CD4-positive, alpha-beta T cell (primary cell): ENCODE measurements at regions not wholly inside any gene's neighbourhood (a gene's known extent, or its start where the extent isn't known, plus 50 kb on each side); places are given as distances from the start of the nearest gene placed in this dataset.

Source experiments
- ATAC-seq: fragments of 200-7000 bp; cut with Tn5 transposase; one replicate; pipeline ENCODE4 v1.10.0; 2022; ENCODE audit warnings: mild to moderate bottlenecking; ENCODE audit not compliant: poor library complexity
- CTCF ChIA-PET: fragments of 350-600 bp; sonication (Branson Sonifier 250); formaldehyde crosslinking; loops from one replicate; lab custom pipeline; 2021; ENCODE audit warnings: antibody characterized with exemption, inconsistent platforms; lab: Charles Lee
- POLR2A ChIA-PET: fragments of 350-600 bp; sonication (Branson Sonifier 250); formaldehyde crosslinking; loops from one replicate; lab custom pipeline; 2021; ENCODE audit warnings: antibody characterized with exemption, inconsistent platforms; lab: Charles Lee
- DNase-seq, 14 experiments: peaks; one replicate each; pipeline ENCODE4 v3.0.0-alpha.2; 2013 to 2020; ENCODE audit warnings: mixed read lengths in 2 of 14
- H3K27ac ChIP-seq, 2 donors: one replicate each; pipeline versions ENCODE4 v1.5.1 to v1.7.0; 2013; ENCODE audit warnings: low read length in 2 of 2, low read depth in 1 of 2, mild to moderate bottlenecking in 1 of 2
- H3K27me3 ChIP-seq, 2 experiments: 1 replicate in 1 of 2; 2 replicates in 1 of 2; pipeline versions ENCODE4 v1.6.1 to v1.7.0; 2013; ENCODE audit warnings: low read length in 2 of 2, control low read depth in 1 of 2, mild to moderate bottlenecking in 1 of 2, moderate library complexity in 1 of 2; ENCODE audit not compliant: insufficient read depth in 2 of 2, control insufficient read depth in 1 of 2
- H3K36me3 ChIP-seq: one replicate; pipeline ENCODE4 v1.6.1; 2013; ENCODE audit warnings: low read length, control low read depth; ENCODE audit not compliant: insufficient read depth
- H3K4me1 ChIP-seq: one replicate; pipeline ENCODE4 v1.6.1; 2013; ENCODE audit warnings: low read length, control low read depth; ENCODE audit not compliant: insufficient read depth
- H3K4me3 ChIP-seq: one replicate; pipeline ENCODE4 v1.5.1; 2013; ENCODE audit warnings: mild to moderate bottlenecking, low read length, moderate library complexity
- H3K9me3 ChIP-seq, 2 experiments: 1 replicate in 1 of 2; 2 replicates in 1 of 2; pipeline versions ENCODE4 v1.6.1 to v1.7.0; 2013; ENCODE audit warnings: low read length in 2 of 2, mild to moderate bottlenecking in 2 of 2, control low read depth in 1 of 2, moderate library complexity in 1 of 2; ENCODE audit not compliant: control insufficient read depth in 1 of 2, insufficient read depth in 1 of 2
- H3K27ac Mint-ChIP-seq: one replicate; pipeline ENCODE4 v1.8.0; 2020; ENCODE audit warnings: mixed read lengths
- H3K27me3 Mint-ChIP-seq: one replicate; pipeline ENCODE4 v1.8.0; 2021; ENCODE audit warnings: mixed read lengths
- H3K36me3 Mint-ChIP-seq: one replicate; pipeline ENCODE4 v1.8.0; 2021; ENCODE audit warnings: low read depth, mixed read lengths
- H3K4me1 Mint-ChIP-seq: one replicate; pipeline ENCODE4 v1.8.0; 2021; ENCODE audit warnings: low read depth, mixed read lengths
- H3K4me3 Mint-ChIP-seq: one replicate; pipeline ENCODE4 v1.8.0; 2020; ENCODE audit warnings: mild to moderate bottlenecking, mixed read lengths
- H3K9me3 Mint-ChIP-seq: one replicate; pipeline ENCODE4 v1.8.0; 2020; ENCODE audit warnings: mixed read lengths
- intact Hi-C, 2 experiments: fragments of 100-400 bp; cut with DNase I in 1 of 2; cut with micrococcal nuclease in 1 of 2; formaldehyde crosslinking; loops; one replicate each; pipeline versions ENCODE4 v1.15.1 to v1.9.0; 2023 to 2025; cut with DNase I, micrococcal nuclease
- TF ChIP-seq, protein P1 (sequence below): fragments of 200-600 bp; IDR thresholded peaks from one replicate; pipeline ENCODE4 v1.8.0; 2022; ENCODE audit warnings: antibody characterized with exemption, mild to moderate bottlenecking

DNA sequence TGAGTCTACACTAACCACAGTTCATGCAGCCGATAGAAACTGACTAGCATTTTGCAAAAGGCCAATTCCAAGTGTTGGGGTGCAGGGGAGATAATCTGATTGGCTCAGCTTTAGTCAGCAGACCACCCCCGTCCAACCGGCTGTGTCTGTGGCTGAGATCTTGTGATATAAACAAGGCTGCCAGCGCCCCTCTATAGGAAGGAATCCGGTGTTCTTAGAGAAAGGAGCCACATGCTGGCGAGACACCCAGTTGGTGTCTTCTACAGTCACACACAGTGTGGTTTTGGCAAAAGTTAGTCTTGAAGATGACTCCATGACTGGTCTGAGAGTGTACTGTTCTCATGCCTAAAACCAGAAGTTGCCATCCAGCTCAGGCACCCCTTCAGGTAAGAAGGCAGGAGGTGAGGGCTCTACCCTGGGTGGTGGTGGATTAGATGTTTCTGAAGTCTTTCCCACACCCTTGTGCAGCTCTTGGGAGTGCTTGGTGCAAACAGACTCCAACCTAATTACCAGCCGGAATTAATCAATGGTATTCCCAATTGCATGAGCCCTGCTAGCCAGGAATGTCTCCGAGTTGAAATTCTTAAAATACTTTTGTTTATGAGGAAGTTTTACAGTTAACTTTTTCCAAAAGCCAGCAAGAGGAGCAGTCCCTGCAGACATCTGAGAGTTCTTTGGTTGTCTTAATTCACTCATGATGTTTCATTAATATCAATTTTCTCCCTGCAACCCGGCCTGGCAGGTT lies 172.3 kb upstream of the IRX6 start:
- ChIA-PET CTCF (no interaction called here), POLR2A (no interaction called here)
- H3K4me3 Mint-ChIP-seq: no peak overlapping the region
- H3K36me3 Mint-ChIP-seq: no peaks in the 10 kb centered on the region
- H3K9me3 ChIP-seq: no peaks in the 10 kb centered on the region
- TF ChIP-seq, protein P1, sequence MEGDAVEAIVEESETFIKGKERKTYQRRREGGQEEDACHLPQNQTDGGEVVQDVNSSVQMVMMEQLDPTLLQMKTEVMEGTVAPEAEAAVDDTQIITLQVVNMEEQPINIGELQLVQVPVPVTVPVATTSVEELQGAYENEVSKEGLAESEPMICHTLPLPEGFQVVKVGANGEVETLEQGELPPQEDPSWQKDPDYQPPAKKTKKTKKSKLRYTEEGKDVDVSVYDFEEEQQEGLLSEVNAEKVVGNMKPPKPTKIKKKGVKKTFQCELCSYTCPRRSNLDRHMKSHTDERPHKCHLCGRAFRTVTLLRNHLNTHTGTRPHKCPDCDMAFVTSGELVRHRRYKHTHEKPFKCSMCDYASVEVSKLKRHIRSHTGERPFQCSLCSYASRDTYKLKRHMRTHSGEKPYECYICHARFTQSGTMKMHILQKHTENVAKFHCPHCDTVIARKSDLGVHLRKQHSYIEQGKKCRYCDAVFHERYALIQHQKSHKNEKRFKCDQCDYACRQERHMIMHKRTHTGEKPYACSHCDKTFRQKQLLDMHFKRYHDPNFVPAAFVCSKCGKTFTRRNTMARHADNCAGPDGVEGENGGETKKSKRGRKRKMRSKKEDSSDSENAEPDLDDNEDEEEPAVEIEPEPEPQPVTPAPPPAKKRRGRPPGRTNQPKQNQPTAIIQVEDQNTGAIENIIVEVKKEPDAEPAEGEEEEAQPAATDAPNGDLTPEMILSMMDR: no peak
- H3K36me3 ChIP-seq: no peaks in the 10 kb centered on the region
- no peaks in the 10 kb centered on the region for H3K9me3 Mint-ChIP-seq
- intact Hi-C loops: no loop called here
- no peak overlapping the region for H3K4me3 ChIP-seq
- ATAC-seq: no peak
- H3K4me1 Mint-ChIP-seq: no peaks in the 10 kb centered on the region
- peaks cover 19% of the 10 kb centered on the region for H3K27me3 Mint-ChIP-seq
- no peak overlapping the region for H3K27ac Mint-ChIP-seq
- H3K27ac ChIP-seq: no peak overlapping the region
- no peaks in the 10 kb centered on the region for H3K4me1 ChIP-seq
- no peak for DNase-seq
- peaks cover 0 to 10% of the 10 kb centered on the region in 2 experiments for H3K27me3 ChIP-seq

DNA sequence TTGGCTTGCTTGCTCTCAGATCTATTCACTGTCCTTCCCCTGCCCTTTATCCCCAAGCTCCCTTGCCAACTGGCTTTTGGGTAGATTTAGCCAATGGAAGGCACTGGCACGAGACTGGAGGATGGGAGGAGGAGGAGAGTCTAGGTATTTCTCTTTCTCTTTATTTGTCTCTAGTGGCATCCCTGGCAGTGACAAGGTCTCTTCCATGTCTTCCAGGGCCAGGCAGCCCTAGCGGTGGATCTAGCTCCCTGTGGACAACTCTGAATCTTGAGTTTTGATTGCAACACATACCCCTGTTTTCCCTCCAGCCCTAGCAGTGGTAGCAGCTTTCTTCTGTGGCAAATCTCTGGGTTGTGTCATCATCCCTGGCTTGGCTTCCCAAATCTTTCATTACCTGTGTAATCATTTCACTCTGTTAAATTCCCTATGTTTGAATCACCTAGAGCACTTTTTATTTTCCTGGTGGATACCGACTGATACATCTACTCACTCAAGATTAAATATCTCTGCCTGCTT lies 171.1 kb upstream of the IRX6 start:
- H3K9me3 Mint-ChIP-seq: no peaks in the 10 kb centered on the region
- intact Hi-C loops: no loop called here
- TF ChIP-seq, protein P1: no peak

DNA sequence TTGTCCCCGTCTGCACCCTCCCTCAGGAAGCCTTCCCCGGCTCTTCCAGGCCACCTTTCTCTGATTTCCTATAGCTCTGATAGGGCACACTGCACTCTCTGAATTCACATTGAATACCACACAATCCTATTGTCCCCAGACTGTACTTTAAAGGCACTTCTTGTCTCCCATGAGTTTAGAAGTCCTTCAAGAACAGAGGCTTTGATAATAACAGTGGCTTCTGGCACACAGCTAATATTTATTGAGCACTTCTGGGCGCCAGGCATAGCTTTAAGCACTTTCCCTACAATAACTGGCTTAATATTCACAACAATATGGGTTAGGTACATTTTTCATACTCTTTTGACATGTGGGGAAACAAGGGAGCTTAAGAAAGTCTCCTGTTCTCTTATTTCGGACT lies 169.7 kb upstream of the IRX6 start:
- ChIA-PET CTCF (no interaction called here), POLR2A (no interaction called here)
- Mint-ChIP-seq H3K4me3 (no peak overlapping the region), H3K27ac (no peak overlapping the region), H3K9me3 (peaks cover under 1% of the 10 kb centered on the region), H3K4me1 (no peaks in the 10 kb centered on the region), H3K27me3 (peaks cover 19% of the 10 kb centered on the region), H3K36me3 (no peaks in the 10 kb centered on the region)
- no peaks in the 10 kb centered on the region for H3K36me3 ChIP-seq
- H3K27ac ChIP-seq: no peak overlapping the region
- TF ChIP-seq, protein P1: no peak
- H3K4me3 ChIP-seq: no peak overlapping the region
- DNase-seq (no peak), ATAC-seq (no peak)
- H3K4me1 ChIP-seq: no peaks in the 10 kb centered on the region
- intact Hi-C loops: no loop called here
- H3K9me3 ChIP-seq: no peaks in the 10 kb centered on the region
- H3K27me3 ChIP-seq: peaks cover 0 to 10% of the 10 kb centered on the region in 2 experiments

More for the DNA sequence above, 171.1 kb upstream of the IRX6 start:
- POLR2A ChIA-PET: no interaction called here
- DNase-seq (no peak), ATAC-seq (no peak)
- H3K9me3 ChIP-seq: no peaks in the 10 kb centered on the region
- H3K4me1 Mint-ChIP-seq: no peaks in the 10 kb centered on the region
- H3K36me3 ChIP-seq: no peaks in the 10 kb centered on the region
- H3K27ac Mint-ChIP-seq: no peak overlapping the region
- CTCF ChIA-PET: no interaction called here
- H3K4me1 ChIP-seq: no peaks in the 10 kb centered on the region
- H3K4me3 ChIP-seq: no peak overlapping the region
- no peaks in the 10 kb centered on the region for H3K36me3 Mint-ChIP-seq
- no peak overlapping the region for H3K27ac ChIP-seq
- H3K27me3 Mint-ChIP-seq: peaks cover 19% of the 10 kb centered on the region
- no peak overlapping the region for H3K4me3 Mint-ChIP-seq
- H3K27me3 ChIP-seq: peaks cover 0 to 10% of the 10 kb centered on the region in 2 experiments
